HepG2 (cell line): ENCODE measurements at regions not wholly inside any gene's neighbourhood (a gene's known extent, or its start where the extent isn't known, plus 50 kb on each side); places are given as distances from the start of the nearest gene placed in this dataset.

Source experiments
- EED ChIP-seq: sonication (generic); formaldehyde crosslinking; IDR thresholded peaks from 2 replicates; pipeline ENCODE4 v1.5.0; 2020; ENCODE audit warnings: mild to moderate bottlenecking, missing genetic modification reagents
- HOXA7 ChIP-seq: sonication (generic); formaldehyde crosslinking; IDR thresholded peaks from 2 replicates; pipeline ENCODE4 v1.8.1; 2022; ENCODE audit warnings: mild to moderate bottlenecking, missing genetic modification reagents, moderate library complexity
- MYC ChIP-seq: sonication (generic); formaldehyde crosslinking; IDR thresholded peaks from 2 replicates; pipeline ENCODE4 v1.9.0; 2021; ENCODE audit warnings: missing genetic modification reagents, borderline replicate concordance
- NFIB ChIP-seq: sonication (generic); formaldehyde crosslinking; IDR thresholded peaks from 2 replicates; pipeline ENCODE4 v1.9.0; 2021; ENCODE audit warnings: missing genetic modification reagents, mild to moderate bottlenecking, borderline replicate concordance
- NPAS2 ChIP-seq: sonication (generic); formaldehyde crosslinking; IDR thresholded peaks from 2 replicates; pipeline ENCODE4 v1.8.0; 2022; ENCODE audit warnings: mild to moderate bottlenecking, missing genetic modification reagents, borderline replicate concordance
- PCBP1 ChIP-seq: fragments of 200-400 bp; formaldehyde crosslinking; IDR thresholded peaks from 2 replicates; pipeline ENCODE4 v1.6.1; 2017; ENCODE audit warnings: mild to moderate bottlenecking, low read depth, low read length, borderline replicate concordance
- PCBP2 ChIP-seq: fragments of 200-400 bp; formaldehyde crosslinking; optimal IDR thresholded peaks from 2 replicates; pipeline ENCODE3; 2018; ENCODE audit warnings: low read length, low read depth; ENCODE audit not compliant: poor library complexity, severe bottlenecking
- SIN3A ChIP-seq: IDR thresholded peaks from 2 replicates; pipeline ENCODE4 v1.6.1; 2011; ENCODE audit warnings: low read depth, mild to moderate bottlenecking, control low read depth, low read length, borderline replicate concordance
- ZNF501 ChIP-seq: sonication (generic); formaldehyde crosslinking; IDR thresholded peaks from 2 replicates; pipeline ENCODE4 v1.5.1; 2020; ENCODE audit warnings: mild to moderate bottlenecking, moderate library complexity, missing genetic modification reagents
- ZNF737 ChIP-seq: sonication (generic); formaldehyde crosslinking; IDR thresholded peaks from 2 replicates; pipeline ENCODE4 v1.5.0; 2020; ENCODE audit warnings: missing genetic modification reagents, mild to moderate bottlenecking, borderline replicate concordance
- TF ChIP-seq, protein P1 (sequence below): sonication (generic); formaldehyde crosslinking; IDR thresholded peaks from 2 replicates; pipeline ENCODE4 v1.5.1; 2020; ENCODE audit warnings: mild to moderate bottlenecking, missing genetic modification reagents, moderate library complexity
- TF ChIP-seq, protein P2 (sequence below): sonication (generic); formaldehyde crosslinking; IDR thresholded peaks from 2 replicates; pipeline ENCODE4 v1.5.0; 2020; ENCODE audit warnings: mild to moderate bottlenecking, missing genetic modification reagents, moderate library complexity

GRCh38 chr12:89140141-89140540 lies 212.2 kb downstream of the DUSP6 start:
- TF ChIP-seq, protein P1, sequence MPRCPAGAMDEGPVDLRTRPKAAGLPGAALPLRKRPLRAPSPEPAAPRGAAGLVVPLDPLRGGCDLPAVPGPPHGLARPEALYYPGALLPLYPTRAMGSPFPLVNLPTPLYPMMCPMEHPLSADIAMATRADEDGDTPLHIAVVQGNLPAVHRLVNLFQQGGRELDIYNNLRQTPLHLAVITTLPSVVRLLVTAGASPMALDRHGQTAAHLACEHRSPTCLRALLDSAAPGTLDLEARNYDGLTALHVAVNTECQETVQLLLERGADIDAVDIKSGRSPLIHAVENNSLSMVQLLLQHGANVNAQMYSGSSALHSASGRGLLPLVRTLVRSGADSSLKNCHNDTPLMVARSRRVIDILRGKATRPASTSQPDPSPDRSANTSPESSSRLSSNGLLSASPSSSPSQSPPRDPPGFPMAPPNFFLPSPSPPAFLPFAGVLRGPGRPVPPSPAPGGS (CRISPR knock-in tag) = no peak
- TF ChIP-seq ZNF737 (no peak), NFIB (CRISPR knock-in tag) (no peak), PCBP2 (no peak), ZNF501 (CRISPR knock-in tag) (no peak), SIN3A (no peak), HOXA7 (CRISPR knock-in tag) (no peak), NPAS2 (CRISPR knock-in tag) (no peak), EED (CRISPR knock-in tag) (no peak), PCBP1 (no peak), MYC (CRISPR knock-in tag) (no peak)
- TF ChIP-seq, protein P2, sequence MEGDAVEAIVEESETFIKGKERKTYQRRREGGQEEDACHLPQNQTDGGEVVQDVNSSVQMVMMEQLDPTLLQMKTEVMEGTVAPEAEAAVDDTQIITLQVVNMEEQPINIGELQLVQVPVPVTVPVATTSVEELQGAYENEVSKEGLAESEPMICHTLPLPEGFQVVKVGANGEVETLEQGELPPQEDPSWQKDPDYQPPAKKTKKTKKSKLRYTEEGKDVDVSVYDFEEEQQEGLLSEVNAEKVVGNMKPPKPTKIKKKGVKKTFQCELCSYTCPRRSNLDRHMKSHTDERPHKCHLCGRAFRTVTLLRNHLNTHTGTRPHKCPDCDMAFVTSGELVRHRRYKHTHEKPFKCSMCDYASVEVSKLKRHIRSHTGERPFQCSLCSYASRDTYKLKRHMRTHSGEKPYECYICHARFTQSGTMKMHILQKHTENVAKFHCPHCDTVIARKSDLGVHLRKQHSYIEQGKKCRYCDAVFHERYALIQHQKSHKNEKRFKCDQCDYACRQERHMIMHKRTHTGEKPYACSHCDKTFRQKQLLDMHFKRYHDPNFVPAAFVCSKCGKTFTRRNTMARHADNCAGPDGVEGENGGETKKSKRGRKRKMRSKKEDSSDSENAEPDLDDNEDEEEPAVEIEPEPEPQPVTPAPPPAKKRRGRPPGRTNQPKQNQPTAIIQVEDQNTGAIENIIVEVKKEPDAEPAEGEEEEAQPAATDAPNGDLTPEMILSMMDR (CRISPR knock-in tag) = no peak
